ENCODE measurements at regions not wholly inside any gene's neighbourhood (a gene's known extent, or its start where the extent isn't known, plus 50 kb on each side); places are given as distances from the start of the nearest gene placed in this dataset.

DNA sequence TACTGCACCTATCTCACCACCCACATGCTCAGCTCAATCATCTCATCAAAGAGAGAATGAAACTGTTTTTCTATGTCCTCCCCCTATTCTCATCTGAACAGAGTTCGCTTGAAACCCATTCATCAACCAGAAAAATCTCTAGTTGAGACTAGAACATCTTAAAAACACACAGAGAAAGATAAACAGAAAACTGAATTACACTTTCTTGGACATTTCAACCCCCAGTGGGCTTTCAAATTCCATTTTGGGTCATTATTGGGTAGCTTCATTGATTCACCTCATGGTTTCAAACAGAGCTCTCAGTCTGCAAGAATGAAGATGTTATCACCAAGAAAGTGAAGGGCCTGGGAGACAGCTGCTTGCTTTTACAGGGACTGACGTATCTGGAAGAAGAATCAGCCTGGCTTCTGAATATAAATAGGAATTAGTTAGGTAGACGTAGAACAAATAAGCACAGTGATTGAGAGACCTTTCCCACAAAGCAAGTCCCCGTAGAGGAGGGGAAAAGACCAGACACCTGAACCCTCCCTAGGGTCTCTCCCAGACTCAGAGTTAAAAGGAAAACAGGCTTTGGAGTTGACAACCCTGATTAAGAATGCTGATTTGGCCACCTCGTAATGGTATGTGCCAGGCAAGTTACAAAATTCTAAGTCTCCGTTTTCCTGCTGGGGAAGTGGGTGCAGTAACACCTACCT is 155.7 kb downstream of the BBOX1 start:
- Histone ChIP-seq H3K79me2 (ENCODE audit: low read depth) (no peaks in the 10 kb centered on the region), H4K20me1 (ENCODE audit: low read depth) (no peaks in the 10 kb centered on the region), H3F3A (ENCODE audit: low read depth) (peaks cover 4% of the 10 kb centered on the region), H3K27ac (no peak overlapping the region), H3K4me3 (no peak overlapping the region), H3K27me3 (no peaks in the 10 kb centered on the region), H3K4me2 (no peak overlapping the region), H3K9me3 (ENCODE audit: low read depth) (no peaks in the 10 kb centered on the region), H3K36me3 (no peaks in the 10 kb centered on the region), H2AFZ (replicated peaks) (no peak overlapping the region), H3K9ac (no peak overlapping the region), H3K4me1 (peaks cover 4% of the 10 kb centered on the region)
- no peak for DNase-seq (ENCODE audit: low spot score)
- H3K4me3 Mint-ChIP-seq: no peak overlapping the region
- H3K27me3 Mint-ChIP-seq (ENCODE audit: insufficient read depth, low read depth): peaks cover 4% of the 10 kb centered on the region
- no peak overlapping the region for H3K27ac Mint-ChIP-seq
- H3K36me3 Mint-ChIP-seq: no peaks in the 10 kb centered on the region
- H3K9me3 Mint-ChIP-seq: no peaks in the 10 kb centered on the region
- no peaks in the 10 kb centered on the region for H3K4me1 Mint-ChIP-seq
- TF ChIP-seq, protein P1, sequence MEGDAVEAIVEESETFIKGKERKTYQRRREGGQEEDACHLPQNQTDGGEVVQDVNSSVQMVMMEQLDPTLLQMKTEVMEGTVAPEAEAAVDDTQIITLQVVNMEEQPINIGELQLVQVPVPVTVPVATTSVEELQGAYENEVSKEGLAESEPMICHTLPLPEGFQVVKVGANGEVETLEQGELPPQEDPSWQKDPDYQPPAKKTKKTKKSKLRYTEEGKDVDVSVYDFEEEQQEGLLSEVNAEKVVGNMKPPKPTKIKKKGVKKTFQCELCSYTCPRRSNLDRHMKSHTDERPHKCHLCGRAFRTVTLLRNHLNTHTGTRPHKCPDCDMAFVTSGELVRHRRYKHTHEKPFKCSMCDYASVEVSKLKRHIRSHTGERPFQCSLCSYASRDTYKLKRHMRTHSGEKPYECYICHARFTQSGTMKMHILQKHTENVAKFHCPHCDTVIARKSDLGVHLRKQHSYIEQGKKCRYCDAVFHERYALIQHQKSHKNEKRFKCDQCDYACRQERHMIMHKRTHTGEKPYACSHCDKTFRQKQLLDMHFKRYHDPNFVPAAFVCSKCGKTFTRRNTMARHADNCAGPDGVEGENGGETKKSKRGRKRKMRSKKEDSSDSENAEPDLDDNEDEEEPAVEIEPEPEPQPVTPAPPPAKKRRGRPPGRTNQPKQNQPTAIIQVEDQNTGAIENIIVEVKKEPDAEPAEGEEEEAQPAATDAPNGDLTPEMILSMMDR (IDR thresholded peaks at IDR 0.05): no peak
- no peak for TF ChIP-seq EZH2phosphoT487 (IDR thresholded peaks at IDR 0.05)
- TF ChIP-seq EZH2 (IDR thresholded peaks at IDR 0.05): no peak

- H3K9ac ChIP-seq: no peak overlapping the region
- H3K9me3 ChIP-seq (ENCODE audit: low read depth): no peaks in the 10 kb centered on the region
- TF ChIP-seq EZH2 (IDR thresholded peaks at IDR 0.05) (no peak), EZH2phosphoT487 (IDR thresholded peaks at IDR 0.05) (no peak)
- TF ChIP-seq, protein P1 (IDR thresholded peaks at IDR 0.05): no peak
- H3K27ac ChIP-seq: no peak overlapping the region
- H3K36me3 ChIP-seq: no peaks in the 10 kb centered on the region
- no peak overlapping the region for H3K4me3 ChIP-seq
- H3K27ac Mint-ChIP-seq: no peak overlapping the region
- H3F3A ChIP-seq (ENCODE audit: low read depth): peaks cover 4% of the 10 kb centered on the region
- no peaks in the 10 kb centered on the region for H3K36me3 Mint-ChIP-seq
- H3K27me3 ChIP-seq: no peaks in the 10 kb centered on the region
- H3K4me1 Mint-ChIP-seq: no peaks in the 10 kb centered on the region
- peaks cover 7% of the 10 kb centered on the region for H3K27me3 Mint-ChIP-seq (ENCODE audit: insufficient read depth, low read depth)
- peaks cover 4% of the 10 kb centered on the region for H3K4me1 ChIP-seq
- no peak overlapping the region for H2AFZ ChIP-seq (replicated peaks)
- H3K79me2 ChIP-seq (ENCODE audit: low read depth): no peaks in the 10 kb centered on the region
- no peaks in the 10 kb centered on the region for H4K20me1 ChIP-seq (ENCODE audit: low read depth)
- no peak for DNase-seq (ENCODE audit: low spot score)
- H3K4me3 Mint-ChIP-seq: no peak overlapping the region
- H3K4me2 ChIP-seq: no peak overlapping the region
- H3K9me3 Mint-ChIP-seq: no peaks in the 10 kb centered on the region
Measured at GRCh38 chr11:27195837-27196202, 155.2 kb downstream of the BBOX1 start.

- no peak overlapping the region for H3K9ac ChIP-seq
Measured at GRCh38 chr11:27194976-27195375, 154.4 kb downstream of the BBOX1 start.

DNA sequence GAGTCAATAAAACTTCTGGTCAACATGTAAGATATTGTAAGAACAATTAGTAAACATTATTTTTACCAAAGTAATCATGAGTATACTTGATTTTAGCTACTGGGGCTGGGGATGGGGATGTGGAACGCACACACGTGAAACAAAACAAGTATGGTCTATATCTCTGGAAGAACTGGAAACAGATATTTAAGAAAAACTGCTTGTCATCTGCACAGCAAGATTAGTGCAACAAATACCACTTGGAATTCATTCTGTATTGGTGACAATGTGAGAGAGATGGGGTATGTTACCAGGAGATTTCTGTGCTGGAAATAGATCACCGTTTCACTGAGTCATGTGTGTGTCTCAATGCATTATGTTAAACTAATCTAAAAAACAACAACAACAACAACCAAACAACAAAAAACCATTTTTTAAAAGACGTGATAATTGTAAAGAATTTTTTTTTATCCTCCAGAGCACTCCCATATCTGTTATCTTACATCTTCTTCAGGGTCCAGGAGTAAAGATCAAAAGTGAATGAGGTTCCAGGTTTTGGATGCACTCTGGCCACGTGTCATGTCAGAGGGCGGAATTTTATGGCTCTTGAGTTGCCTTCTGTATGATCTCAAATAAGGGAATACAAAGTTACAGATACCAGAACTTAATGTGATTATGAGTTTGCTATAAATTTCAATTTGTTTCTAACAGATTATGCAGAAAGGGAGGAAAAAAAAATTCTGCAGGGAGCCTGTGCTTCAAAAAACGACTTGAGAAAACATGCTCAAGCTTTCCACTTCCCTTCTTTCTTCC is 153.0 kb downstream of the BBOX1 start:
- Histone ChIP-seq H3K4me1 (peaks cover 4% of the 10 kb centered on the region), H3K9ac (no peak overlapping the region), H3K79me2 (ENCODE audit: low read depth) (no peaks in the 10 kb centered on the region), H3K27me3 (no peaks in the 10 kb centered on the region), H3K27ac (no peak overlapping the region), H3K4me3 (no peak overlapping the region), H3K9me3 (ENCODE audit: low read depth) (no peaks in the 10 kb centered on the region), H3K4me2 (no peak overlapping the region), H3F3A (ENCODE audit: low read depth) (peaks cover 4% of the 10 kb centered on the region), H4K20me1 (ENCODE audit: low read depth) (no peaks in the 10 kb centered on the region), H2AFZ (replicated peaks) (no peak overlapping the region), H3K36me3 (no peaks in the 10 kb centered on the region)
- Mint-ChIP-seq H3K4me1 (no peaks in the 10 kb centered on the region), H3K36me3 (no peaks in the 10 kb centered on the region), H3K4me3 (no peak overlapping the region), H3K9me3 (no peaks in the 10 kb centered on the region), H3K27me3 (ENCODE audit: insufficient read depth, low read depth) (peaks cover 7% of the 10 kb centered on the region), H3K27ac (no peak overlapping the region)
- TF ChIP-seq EZH2 (IDR thresholded peaks at IDR 0.05) (no peak), EZH2phosphoT487 (IDR thresholded peaks at IDR 0.05) (no peak)
- TF ChIP-seq, protein P1 (IDR thresholded peaks at IDR 0.05): no peak
- no peak for DNase-seq (ENCODE audit: low spot score)

More at GRCh38 chr11:27194976-27195375, 154.4 kb downstream of the BBOX1 start:
- Histone ChIP-seq H3F3A (ENCODE audit: low read depth) (peaks cover 4% of the 10 kb centered on the region), H3K36me3 (no peaks in the 10 kb centered on the region), H3K4me2 (no peak overlapping the region), H2AFZ (replicated peaks) (no peak overlapping the region), H3K4me1 (peaks cover 4% of the 10 kb centered on the region), H3K79me2 (ENCODE audit: low read depth) (no peaks in the 10 kb centered on the region), H4K20me1 (ENCODE audit: low read depth) (no peaks in the 10 kb centered on the region), H3K4me3 (no peak overlapping the region), H3K27ac (no peak overlapping the region), H3K9me3 (ENCODE audit: low read depth) (no peaks in the 10 kb centered on the region), H3K27me3 (no peaks in the 10 kb centered on the region)
- Mint-ChIP-seq H3K27me3 (ENCODE audit: insufficient read depth, low read depth) (peaks cover 7% of the 10 kb centered on the region), H3K27ac (no peak overlapping the region), H3K4me1 (no peaks in the 10 kb centered on the region), H3K36me3 (no peaks in the 10 kb centered on the region), H3K4me3 (no peak overlapping the region), H3K9me3 (no peaks in the 10 kb centered on the region)
- no peak for DNase-seq (ENCODE audit: low spot score)
- no peak for TF ChIP-seq EZH2phosphoT487 (IDR thresholded peaks at IDR 0.05)
